ENCODE measurements at regions not wholly inside any gene's neighbourhood (a gene's known extent, or its start where the extent isn't known, plus 50 kb on each side); places are given as distances from the start of the nearest gene placed in this dataset.

DNA sequence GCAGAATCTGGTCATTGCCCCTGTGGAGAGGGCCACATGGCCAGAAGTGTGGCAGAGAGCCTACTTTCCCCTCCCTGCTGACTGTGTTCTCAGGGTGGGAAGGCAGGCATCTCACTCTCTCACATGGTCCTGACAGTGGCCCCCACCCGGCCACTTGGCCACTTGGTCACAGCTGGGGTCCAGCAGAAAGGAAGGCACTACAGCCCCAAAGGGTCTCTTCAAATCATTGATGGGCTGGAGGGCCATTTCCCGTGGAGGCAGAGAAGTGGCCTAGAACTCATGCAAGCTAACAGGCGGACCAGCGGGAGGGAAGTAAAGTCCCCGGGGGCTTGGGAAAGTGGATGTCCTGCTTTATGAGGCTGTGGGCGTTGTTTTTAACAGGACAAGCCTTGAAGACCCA lies 125.3 kb downstream of the EMX2 start:
- TF ChIP-seq, protein P1, sequence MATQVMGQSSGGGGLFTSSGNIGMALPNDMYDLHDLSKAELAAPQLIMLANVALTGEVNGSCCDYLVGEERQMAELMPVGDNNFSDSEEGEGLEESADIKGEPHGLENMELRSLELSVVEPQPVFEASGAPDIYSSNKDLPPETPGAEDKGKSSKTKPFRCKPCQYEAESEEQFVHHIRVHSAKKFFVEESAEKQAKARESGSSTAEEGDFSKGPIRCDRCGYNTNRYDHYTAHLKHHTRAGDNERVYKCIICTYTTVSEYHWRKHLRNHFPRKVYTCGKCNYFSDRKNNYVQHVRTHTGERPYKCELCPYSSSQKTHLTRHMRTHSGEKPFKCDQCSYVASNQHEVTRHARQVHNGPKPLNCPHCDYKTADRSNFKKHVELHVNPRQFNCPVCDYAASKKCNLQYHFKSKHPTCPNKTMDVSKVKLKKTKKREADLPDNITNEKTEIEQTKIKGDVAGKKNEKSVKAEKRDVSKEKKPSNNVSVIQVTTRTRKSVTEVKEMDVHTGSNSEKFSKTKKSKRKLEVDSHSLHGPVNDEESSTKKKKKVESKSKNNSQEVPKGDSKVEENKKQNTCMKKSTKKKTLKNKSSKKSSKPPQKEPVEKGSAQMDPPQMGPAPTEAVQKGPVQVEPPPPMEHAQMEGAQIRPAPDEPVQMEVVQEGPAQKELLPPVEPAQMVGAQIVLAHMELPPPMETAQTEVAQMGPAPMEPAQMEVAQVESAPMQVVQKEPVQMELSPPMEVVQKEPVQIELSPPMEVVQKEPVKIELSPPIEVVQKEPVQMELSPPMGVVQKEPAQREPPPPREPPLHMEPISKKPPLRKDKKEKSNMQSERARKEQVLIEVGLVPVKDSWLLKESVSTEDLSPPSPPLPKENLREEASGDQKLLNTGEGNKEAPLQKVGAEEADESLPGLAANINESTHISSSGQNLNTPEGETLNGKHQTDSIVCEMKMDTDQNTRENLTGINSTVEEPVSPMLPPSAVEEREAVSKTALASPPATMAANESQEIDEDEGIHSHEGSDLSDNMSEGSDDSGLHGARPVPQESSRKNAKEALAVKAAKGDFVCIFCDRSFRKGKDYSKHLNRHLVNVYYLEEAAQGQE (IDR thresholded peaks at IDR 0.05; ENCODE audit: low read depth) = no peak
- TF ChIP-seq RAD21 (IDR thresholded peaks at IDR 0.05; ENCODE audit: low read depth) (no peak), POLR2A (IDR thresholded peaks at IDR 0.05; ENCODE audit: borderline replicate concordance, extremely low read depth, insufficient read depth, insufficient read length) (no peak)
- TF ChIP-seq, protein P2, sequence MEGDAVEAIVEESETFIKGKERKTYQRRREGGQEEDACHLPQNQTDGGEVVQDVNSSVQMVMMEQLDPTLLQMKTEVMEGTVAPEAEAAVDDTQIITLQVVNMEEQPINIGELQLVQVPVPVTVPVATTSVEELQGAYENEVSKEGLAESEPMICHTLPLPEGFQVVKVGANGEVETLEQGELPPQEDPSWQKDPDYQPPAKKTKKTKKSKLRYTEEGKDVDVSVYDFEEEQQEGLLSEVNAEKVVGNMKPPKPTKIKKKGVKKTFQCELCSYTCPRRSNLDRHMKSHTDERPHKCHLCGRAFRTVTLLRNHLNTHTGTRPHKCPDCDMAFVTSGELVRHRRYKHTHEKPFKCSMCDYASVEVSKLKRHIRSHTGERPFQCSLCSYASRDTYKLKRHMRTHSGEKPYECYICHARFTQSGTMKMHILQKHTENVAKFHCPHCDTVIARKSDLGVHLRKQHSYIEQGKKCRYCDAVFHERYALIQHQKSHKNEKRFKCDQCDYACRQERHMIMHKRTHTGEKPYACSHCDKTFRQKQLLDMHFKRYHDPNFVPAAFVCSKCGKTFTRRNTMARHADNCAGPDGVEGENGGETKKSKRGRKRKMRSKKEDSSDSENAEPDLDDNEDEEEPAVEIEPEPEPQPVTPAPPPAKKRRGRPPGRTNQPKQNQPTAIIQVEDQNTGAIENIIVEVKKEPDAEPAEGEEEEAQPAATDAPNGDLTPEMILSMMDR (IDR thresholded peaks at IDR 0.05 in 2 of 3, conservative IDR thresholded peaks at IDR 0.05 in 1 of 3; ENCODE audit: borderline replicate concordance in 1 of 3, insufficient read depth in 1 of 3, low read depth in 2 of 3, low read length in 2 of 3) = no peak
- TF ChIP-seq, protein P3, sequence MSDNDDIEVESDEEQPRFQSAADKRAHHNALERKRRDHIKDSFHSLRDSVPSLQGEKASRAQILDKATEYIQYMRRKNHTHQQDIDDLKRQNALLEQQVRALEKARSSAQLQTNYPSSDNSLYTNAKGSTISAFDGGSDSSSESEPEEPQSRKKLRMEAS (IDR thresholded peaks at IDR 0.05) = no peak
- TF ChIP-seq, protein P4, sequence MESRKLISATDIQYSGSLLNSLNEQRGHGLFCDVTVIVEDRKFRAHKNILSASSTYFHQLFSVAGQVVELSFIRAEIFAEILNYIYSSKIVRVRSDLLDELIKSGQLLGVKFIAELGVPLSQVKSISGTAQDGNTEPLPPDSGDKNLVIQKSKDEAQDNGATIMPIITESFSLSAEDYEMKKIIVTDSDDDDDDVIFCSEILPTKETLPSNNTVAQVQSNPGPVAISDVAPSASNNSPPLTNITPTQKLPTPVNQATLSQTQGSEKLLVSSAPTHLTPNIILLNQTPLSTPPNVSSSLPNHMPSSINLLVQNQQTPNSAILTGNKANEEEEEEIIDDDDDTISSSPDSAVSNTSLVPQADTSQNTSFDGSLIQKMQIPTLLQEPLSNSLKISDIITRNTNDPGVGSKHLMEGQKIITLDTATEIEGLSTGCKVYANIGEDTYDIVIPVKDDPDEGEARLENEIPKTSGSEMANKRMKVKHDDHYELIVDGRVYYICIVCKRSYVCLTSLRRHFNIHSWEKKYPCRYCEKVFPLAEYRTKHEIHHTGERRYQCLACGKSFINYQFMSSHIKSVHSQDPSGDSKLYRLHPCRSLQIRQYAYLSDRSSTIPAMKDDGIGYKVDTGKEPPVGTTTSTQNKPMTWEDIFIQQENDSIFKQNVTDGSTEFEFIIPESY (IDR thresholded peaks at IDR 0.05; ENCODE audit: extremely low read depth, insufficient replicate concordance, low read length) = no peak
